Muscle of back (tissue), 3 donors: ENCODE measurements at regions not wholly inside any gene's neighbourhood (a gene's known extent, or its start where the extent isn't known, plus 50 kb on each side); places are given as distances from the start of the nearest gene placed in this dataset.
"Not testable (repeated sequence)": the region's sequence is repeated elsewhere in the genome, so short reads cannot be mapped to it uniquely, and the experiment has no call there.

Source experiments
- DNase-seq, 3 donors: peaks; one replicate each; pipeline versions ENCODE4 v3.0.0 to v3.0.0-alpha.2; 2013

DNA sequence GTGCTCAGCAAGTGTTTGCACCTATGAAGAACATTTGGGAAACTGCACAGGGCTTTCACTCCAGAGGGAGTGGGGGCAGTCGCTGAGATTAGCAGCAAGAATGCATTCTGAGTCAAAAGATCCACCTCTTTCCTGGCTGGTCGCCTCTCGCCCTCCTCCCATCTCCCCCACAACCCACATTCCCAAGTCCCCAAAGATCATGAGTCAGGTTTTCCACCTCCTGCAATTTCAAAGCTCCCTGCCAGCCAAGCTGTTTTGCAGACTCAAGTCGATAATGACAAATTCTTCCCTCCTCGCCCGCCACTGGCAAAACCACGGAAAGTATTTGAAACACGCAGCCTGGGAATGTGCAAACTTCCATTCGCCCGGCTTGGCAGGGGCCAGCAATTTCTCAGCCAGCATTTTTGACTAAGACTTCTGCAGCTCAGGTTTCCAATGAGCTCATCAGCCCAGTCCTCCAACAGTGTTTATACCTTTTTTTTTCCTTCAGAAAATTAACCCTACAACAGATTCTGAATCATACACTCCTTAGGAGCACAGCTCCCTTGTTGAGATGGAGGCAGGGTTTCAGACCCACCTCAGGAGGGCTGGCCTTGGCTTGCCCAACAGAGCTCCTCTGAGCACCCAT, 181.4 kb downstream of the SMAD6 start:
- peak; percentile 97 to 100 (median 98) for DNase-seq

DNA sequence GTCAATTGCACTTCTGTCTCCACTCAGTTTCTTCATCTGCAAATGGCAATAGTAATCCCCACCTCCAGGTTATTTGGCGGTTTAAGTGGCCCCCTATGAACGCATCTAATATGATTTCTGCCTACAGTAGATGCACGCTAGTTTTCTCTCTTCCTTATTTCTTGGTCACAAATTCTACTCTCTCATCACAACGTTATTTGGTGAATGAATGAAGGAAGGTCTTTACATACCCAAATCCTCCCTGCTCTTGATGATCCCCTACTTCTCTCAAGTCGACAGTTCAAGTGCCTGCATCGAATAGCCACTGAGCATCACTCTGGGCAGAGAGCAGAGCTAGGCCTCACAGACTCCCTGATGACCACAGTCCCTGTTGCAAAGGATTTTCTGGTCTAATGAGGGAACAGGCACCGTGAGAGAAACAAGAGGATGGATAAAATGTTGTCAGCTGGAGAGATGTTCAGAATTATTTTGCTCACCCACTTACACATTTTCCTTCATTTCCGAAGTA, 181.2 kb upstream of the SMAD3 start:
- DNase-seq: peak in 1 of 3 donors; percentile 53

DNA sequence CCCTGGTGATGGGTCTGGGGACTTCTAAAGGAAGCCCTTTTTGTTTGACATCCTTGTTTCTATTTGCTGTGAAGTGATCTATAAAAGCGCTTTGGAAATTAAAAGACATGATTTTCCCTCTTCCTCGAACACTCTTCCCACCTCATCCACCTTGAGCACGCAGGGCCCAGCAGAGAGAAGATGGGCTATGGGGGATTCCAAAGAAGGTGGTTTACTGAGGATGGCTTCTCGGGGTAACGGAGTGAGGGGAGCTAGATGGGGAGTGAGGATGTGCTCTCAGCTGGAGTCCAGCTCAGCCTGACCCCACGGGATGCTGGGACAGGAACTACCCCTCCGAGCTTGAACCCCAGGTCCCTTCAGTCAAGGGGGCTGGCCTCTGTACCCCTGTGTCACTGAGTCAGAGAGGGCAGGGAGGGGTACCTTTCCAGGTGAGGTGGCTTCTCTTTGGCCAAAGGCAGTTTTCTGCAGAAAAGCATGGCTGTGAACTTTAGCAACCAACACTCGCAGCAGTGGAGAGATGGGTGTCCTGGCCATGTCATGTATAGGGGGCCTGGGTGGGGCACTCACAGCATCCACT, 180.7 kb upstream of the SMAD3 start:
- no peak for DNase-seq

DNA sequence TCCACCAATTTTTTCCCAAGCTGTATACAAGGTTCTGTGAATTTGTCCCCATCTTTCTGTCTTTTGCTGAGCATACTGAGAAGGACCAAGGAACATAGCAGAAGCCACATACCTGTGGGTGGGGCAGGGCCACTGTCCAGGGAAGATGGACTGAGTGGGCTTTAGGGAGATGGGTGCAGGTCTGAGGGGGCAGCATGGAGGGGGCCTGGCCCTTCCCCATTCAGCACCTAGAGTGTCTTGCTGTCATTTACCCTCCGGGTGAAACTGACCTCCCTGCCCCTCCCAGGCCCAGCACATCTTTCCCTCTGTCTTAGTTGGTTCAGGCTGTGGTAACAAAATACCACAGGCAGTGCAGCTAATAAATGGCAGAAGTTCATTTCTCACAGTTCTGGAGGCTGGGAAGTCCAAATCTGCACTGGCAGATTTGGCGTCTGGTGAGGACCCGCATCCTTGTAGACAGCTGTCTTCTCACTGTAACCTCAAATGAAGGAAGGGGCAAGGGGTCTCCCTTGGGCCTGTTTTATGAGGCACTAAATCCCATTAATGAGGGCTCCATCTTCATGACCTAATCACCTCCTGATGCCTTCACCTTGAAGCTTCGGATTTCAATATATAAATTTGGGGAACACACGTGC, 180.0 kb upstream of the SMAD3 start:
- no peak for DNase-seq

DNA sequence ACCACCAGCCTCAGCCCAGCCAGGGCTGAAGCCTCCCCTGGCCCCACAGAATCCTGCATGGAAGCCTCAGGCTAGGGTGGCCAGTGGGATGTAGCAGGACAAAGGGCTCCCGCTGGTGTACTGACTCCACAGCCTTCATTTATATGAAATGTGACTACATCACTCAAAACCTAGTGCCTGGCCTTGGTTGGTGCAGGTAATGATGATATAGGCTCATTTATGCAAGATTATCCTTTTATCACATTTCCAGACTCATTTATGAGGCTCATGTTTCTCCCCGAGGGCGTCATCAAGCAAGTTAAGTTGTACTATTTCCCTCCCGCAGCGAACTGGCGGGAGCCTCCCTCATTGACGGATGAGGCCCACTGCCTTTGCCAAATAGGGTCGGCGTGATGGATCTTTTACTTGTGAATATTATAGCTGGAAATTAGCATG, 179.1 kb upstream of the SMAD3 start:
- no peak for DNase-seq

DNA sequence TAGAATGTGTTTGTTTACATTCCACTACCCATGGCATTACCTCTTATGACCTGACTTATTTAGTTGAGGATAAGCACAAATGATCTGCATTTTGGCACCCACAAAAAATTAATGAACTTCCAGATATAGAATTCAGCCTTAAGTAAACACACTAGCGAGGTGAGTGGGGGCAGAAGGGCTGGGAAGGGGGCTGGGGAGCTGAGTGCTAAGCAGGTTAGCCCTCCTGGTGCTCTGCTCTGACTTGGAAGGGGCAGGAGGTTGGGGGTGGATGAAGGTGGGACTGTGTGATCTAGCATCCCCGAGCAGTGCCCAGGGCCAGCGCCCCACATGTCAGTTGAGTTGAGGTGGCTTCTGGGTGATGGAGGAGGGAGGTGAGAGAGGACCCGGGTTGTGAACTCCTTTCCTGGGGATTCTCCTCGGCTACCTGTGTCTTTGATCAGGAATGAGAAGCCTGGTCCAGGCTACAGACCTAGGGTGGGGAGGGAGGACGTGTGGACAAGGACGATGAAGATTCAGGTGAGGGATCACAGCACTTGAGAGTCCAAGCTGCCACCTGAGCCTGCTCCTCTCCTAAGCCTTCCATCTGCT, 178.6 kb upstream of the SMAD3 start:
- no peak for DNase-seq

DNA sequence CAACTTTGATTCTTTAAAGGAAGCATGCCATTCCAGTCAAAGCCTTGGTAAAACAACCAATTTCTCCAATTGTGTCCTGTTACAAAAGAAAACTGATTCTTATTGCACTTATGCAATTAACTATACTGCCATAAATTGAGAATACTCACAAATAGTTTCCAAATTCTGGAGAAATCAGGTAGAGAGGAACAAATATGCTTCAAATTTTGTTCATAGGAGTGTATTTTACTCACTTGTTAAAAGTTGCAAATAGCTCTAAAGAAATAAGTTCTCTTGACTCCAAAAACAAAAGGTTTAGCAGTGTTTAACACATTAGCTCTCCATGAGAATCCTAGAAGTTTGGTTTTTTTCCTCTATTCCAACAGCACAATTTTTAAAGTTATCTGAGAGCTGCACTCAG, 176.1 kb upstream of the SMAD3 start:
- not testable (repeated sequence) for DNase-seq

DNA sequence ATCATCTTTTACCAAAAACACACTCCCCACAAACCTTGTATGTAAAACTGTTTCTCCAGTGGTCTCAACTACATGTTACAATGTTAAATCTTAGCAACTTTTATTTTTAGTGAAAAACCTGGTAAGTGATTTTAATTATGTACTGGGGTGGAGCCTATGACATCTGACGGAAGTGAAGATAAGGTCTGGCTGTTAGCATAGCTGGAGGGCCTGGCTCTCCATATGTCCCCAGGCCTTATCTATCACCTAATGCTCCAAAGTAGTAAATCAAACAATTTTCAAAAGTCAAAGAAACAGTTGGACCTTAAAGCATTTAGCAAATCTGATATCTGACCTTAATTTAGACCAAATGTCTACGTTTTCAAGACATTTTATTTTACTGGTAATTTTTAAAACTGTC, 173.6 kb upstream of the SMAD3 start:
- no peak for DNase-seq

DNA sequence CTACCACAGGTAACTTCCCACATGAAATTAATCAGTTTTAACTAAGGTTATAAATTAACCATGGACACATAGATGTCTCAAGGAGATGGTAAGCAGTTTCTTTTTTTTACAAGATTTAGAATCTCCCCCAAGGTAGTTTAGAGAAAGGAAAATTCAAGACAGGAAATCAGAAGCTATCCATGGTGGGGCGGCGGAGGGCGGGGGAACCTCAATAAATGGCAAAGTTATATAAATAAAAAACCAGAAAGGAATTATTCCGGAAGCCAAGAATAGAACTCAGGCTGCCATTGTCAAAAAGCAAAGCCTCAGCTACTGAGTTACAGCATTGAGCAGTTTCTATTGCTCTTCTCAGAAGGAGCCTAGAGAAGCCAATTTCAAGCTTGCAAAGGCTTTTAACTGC, 172.1 kb upstream of the SMAD3 start:
- DNase-seq: no peak

DNA sequence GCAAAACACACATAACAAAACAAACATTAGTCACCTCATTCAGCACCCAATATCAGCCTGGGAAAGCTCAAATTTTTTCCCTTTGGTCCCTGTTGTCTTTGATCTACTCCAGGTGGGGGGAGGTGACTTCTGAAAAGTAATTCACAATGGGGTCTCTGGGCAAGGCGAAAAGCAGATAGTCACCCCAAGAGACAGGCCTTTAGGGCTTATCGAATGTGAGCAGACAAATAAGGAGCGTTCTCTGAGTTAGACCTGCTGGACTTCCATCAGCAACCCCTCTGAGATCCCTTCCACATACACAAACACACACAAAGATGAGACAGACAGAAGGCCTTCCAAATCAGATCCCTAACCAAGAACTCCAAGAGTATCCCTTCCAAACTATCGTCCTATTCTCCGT, 171.0 kb upstream of the SMAD3 start:
- DNase-seq: no peak

DNA sequence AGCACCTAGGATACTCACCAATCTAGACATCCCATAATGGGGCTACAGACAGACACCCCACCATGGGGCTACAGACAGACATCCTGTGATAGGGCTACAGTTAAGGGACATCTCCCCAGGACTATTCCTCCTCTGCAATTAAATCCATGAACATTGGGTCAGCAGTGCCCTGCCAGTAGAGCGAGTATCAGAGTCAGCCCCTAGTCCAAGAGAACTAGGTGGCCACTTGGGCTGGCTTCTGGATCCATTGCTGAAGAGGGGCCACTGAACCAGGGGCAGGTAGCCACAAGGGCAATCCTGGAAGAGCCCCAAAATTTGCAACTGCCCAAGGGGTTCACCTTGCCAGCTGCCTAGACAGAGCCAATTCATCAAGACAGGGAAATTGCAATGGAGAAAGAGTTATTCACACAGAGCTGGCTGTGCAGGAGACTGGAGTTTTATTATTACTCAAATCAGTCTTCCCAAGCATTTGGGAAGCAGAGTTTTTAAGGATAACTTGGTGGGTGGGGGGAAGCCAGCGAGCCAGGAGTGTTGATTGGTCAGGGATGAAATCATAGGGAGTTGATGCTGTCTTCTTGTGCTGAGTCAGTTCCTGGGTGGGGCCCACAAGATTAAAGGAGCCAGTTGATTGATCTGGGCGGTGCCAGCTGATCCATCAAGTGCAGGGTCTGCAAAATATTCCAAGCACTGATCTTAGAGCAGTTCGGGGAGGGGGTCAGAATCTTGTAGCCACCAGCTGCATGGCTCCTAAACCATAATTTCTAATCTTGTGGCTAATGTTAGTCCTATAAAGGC, 170.2 kb upstream of the SMAD3 start:
- DNase-seq: no peak

DNA sequence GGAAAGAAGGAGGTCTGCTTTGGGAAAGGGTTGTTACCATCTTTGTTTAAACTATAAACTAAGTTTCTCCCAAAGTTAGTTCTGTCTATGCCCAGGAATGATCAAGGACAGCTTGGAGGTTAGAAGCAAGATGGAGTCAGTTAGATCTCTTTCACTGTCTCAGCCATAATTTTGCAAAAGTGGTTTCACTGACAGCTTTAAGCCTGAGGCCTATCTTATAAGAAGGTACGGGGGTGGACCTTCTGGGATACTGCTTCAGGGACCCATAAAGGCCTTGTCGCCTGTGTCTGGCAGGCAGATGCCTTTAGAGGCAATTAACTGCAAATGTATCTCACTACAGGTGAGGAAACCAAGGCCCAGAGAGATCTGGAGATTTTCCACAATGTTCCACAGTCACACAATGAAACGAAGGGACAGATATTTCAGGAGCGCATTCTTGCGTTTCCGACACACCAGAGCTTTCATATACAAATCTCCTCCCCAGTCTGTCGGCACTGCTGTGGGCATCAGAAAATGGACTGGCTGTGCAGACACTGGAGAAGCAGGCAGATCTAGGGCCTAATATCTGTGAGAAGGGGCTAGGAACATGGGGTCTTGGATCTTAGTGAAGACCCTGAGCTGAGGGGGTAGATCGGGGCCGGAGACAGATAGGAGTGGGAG, 169.5 kb upstream of the SMAD3 start:
- DNase-seq: no peak

DNA sequence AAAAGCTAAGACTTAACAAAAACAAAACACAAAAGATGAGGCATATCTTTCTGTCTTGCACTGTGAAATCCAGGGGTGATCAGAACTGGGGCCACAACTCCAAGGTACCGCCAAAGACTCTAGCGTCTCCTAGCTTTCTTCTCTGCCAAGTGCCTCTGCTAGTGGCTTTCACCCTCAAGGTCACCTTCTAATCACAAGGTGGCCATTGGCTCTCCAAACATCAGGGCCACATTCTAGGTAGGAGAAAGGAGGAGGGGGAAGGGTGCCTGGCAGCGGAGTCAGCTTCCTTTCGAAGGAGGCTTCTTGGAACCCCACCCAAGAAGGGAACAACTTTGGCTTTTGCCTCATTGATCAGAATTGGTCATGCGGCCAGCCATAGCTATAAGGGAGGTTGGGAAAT, 168.8 kb upstream of the SMAD3 start:
- DNase-seq: no peak

DNA sequence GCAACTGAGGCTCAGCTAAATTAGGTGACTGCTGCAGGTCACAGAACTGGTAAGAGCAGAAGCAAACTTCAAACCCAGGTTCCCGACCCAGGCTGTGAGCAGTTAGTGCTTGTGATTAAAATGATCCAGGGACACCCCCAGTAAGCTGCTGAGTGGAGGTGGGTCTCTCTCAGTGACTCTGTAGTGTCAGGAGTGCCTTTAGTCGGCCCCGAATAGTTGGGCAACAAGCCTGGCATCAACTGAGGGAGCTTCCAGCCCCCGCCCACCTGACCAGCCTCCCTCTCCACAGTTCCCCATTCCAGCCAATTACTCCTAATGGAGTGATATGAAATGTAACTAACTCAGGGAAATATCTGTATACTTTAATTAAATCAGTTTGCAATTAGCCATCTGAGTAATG, 168.0 kb upstream of the SMAD3 start:
- DNase-seq: no peak

DNA sequence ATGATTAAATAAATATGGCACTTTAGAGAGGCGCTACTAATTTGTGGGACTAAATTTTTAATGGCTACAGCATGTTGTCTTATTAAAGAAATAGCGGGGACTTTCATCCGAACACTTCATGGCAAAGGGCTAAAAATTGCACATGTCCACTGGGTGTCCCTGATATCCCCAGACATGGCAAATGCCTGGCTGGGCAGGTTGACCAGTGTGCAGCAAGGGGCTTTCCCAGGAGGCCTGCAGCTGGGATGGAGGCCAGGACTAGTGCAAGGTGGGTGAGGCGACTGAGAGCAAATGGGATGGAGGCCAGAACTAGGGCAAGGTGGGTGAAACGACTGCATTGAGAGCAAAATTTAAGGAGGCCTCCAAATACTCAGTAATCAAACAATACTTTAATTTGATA, 167.4 kb upstream of the SMAD3 start:
- DNase-seq: no peak

DNA sequence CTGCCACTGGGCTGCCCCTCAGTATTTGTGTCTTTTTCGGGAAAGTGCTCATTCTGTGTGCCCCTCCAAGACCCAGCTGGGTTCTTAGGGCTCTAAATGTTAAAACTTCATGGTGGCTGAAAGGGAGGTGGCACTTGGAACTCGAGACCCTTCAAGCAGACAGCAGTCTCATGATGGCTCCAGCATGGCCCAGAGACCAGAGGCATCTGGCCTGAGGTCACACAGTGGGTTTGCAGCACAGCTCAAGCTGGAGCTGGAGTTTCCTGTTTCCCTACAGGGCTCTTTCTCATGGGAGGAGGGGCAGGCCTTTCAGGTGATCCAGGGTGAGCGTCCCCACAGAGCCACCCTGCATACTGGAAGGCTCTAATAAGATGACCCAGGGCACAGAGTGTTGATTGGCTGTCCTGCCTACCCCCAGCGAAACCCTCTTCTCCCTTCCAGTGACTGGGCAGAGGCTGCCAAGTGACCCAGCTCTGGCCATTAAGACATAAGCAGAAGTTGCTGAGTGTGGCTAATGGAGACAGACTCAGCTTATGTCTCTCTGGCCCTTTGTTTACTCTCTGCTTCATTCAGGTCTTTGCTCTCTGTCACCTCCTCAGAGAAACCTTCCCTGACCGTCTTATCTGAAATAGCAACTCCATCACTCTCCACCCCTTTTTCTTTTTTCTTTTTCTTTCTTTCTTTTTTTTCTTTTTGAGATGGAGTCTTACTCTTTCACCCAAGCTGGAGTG, 166.6 kb upstream of the SMAD3 start:
- no peak for DNase-seq

DNA sequence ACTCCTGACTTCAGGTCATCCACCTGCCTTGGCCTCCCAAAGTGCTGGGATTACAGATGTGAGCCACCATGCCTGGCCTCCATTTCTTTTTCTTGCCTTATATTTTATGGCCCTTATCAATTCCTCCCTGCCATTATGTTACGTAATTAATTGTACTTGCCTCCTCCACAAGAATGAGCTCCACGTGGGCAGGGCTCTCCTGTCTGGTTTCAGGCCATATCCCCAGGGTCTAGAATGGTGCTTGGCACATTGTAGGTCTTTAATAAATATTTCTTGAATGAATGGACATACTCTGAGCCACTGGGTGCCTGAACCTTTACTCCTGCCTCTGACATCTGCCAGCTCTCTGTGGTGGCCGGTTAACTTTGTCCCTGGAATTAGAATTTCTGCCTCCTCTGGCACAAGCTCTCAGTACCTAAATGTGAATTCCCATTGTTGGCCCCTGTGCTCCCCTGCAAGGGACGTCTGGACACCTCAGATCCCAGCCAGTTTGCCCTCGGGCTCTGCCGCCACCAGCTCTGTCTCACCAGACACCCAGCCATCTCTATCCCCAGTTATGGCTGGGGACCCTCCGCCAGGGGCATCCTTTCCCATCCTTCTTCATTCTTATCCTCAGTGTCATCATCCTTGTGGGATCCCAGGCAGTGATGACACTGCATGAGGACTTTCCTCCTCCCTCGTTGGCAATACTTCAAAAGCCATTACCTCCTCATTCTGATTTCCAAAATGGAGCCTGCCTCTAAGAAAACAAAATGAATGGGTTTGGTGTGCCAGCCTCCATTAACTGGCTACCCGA, 165.6 kb upstream of the SMAD3 start:
- peak in 1 of 3 donors; percentile 41 for DNase-seq

DNA sequence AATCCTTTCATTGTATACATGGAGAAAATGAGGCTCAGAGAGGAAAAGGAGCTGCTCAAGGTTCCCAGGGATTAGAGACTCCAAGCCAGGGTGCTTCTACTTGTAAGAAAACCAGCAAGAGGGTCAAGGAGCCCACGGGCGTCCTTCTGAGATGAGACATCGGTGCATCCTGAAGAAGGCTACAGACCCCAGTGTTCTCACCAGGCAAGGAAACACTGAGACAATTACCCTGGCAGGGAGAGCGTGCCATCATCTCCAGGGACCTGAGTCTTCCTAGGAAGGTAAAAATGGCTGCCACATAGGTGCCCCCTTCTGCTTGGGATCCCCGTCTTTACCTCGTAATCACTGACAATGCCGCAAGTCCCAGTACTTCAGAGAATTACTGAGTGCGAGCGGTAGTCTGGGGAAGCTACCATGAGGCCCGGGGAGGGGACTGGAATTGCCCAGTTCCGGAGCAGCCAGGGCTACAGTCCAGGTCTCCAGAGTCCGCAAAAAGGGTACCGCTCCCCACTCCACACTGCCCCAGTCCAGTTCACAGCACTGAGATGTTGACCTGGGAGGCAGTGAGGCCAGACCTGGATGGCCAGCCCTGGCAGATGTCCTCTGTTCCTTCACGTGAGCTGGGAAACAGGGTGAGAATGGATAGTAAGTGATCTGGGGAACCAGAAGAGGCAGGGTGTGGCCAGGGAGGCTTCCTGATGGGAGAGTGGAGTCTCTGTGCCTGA, 164.7 kb upstream of the SMAD3 start:
- no peak for DNase-seq
